Mucosa of stomach (tissue), 1 donor: ENCODE measurements at regions not wholly inside any gene's neighbourhood (a gene's known extent, or its start where the extent isn't known, plus 50 kb on each side); places are given as distances from the start of the nearest gene placed in this dataset.

Experiments used
- H3K27me3 ChIP-seq: one replicate; pipeline ENCODE4 v1.7.0; 2013; ENCODE audit warnings: mild to moderate bottlenecking, low read length; ENCODE audit not compliant: control insufficient read depth, insufficient read depth
- H3K36me3 ChIP-seq: one replicate; pipeline ENCODE4 v1.7.0; 2013; ENCODE audit warnings: low read length; ENCODE audit not compliant: control insufficient read depth, insufficient read depth
- H3K4me1 ChIP-seq: one replicate; pipeline ENCODE4 v1.7.0; 2013; ENCODE audit warnings: mild to moderate bottlenecking, low read length; ENCODE audit not compliant: control insufficient read depth, insufficient read depth
- H3K4me3 ChIP-seq: one replicate; pipeline ENCODE4 v1.7.0; 2013; ENCODE audit warnings: low read length
- H3K9ac ChIP-seq: one replicate; pipeline ENCODE4 v1.7.0; 2013; ENCODE audit warnings: mild to moderate bottlenecking, low read length, moderate library complexity
- H3K9me3 ChIP-seq: one replicate; pipeline ENCODE4 v1.7.0; 2013; ENCODE audit warnings: mild to moderate bottlenecking, low read length, moderate library complexity; ENCODE audit not compliant: control insufficient read depth
- donor health status: Pancreatic carcinoma.

DNA sequence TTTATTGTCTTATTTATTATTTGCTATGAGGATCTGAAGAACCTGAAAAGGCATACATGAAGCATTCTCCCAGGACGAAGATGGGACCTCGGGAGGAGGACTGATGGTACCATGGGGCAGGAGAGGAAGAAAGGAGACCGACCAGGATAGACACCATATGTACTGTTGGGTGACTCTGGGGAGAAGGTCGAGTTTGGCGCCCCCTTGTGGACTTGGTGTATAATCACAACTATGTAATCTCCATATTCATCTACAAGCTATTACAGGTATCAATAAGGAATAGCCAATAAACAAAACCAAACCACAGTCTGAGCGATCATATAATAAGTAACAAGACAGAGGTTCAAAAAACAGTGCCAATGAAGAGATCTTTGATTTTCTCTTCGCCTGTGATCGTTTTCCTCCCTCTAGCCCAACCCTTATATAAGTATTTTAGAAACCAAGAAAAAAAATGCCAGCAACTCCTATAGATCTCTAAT lies 139.1 kb downstream of the SPTSSA start:
- no peaks in the 10 kb centered on the region for H3K9me3 ChIP-seq
- H3K4me1 ChIP-seq = peaks cover 7% of the 10 kb centered on the region
- H3K27me3 ChIP-seq = no peaks in the 10 kb centered on the region
- H3K4me3 ChIP-seq = no peak overlapping the region
- H3K36me3 ChIP-seq = no peaks in the 10 kb centered on the region
- H3K9ac ChIP-seq = no peak overlapping the region

DNA sequence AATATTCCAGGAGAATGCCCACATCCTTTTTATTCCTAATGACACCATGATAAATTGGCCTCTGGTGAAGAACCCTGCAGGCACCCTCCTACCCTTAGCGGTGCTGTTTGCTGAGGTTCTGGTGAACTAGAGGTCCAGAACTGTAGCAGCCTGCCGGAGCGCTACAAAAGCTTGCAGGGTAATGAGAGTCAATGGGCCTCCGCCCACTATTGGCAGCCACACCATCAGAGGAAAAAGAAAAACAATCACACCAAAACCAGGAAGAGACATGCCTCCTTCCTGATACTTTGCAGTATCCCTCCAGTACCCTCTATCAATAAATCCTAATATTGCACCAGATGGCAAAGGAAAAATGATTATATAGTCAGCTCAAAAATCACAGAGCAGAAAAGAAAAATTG lies 142.9 kb downstream of the SPTSSA start:
- Histone ChIP-seq H3K4me1 (no peaks in the 10 kb centered on the region), H3K9me3 (no peaks in the 10 kb centered on the region), H3K9ac (no peak overlapping the region), H3K36me3 (no peaks in the 10 kb centered on the region), H3K4me3 (no peak overlapping the region), H3K27me3 (no peaks in the 10 kb centered on the region)

DNA sequence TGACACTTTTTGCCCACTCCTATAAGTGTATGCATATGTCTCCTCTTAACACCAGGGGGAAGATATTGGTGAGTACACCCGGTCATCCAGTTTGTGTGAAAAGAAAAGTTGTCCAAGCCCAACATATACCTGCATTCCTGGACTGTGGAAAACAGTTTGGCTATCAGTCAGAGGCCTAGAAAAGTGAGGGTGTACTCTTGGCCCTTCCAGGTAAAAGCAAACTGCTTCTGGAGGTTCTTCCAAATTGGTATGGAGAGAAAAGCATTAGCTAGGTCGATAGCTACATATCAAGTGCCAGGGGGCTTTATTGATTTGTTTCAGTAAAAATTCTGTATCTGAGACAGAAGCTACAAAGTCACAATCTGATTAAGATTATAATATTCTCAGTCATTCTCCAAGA lies 144.0 kb downstream of the SPTSSA start:
- Histone ChIP-seq H3K9ac (no peak overlapping the region), H3K36me3 (no peaks in the 10 kb centered on the region), H3K9me3 (no peaks in the 10 kb centered on the region), H3K4me3 (no peak overlapping the region), H3K27me3 (no peaks in the 10 kb centered on the region), H3K4me1 (no peaks in the 10 kb centered on the region)

DNA sequence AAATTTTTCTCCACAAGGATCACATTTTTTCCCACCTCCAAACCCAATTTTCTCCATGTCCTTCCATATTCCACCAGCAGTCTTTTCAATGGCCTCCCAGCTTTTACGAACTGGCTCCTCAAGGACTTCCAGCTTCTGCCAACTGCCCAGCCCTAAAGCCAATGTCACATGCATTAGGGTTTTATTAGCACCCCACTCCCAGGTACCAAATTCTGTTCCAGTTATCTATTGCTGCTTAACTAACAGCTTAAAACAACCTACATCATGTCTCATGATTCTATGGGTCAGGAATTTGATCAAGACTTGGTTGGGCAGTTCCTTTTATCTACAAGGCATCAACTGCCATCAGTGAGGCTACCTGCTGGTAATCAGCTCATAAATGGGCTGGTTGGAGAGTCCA lies 151.3 kb downstream of the SPTSSA start:
- H3K36me3 ChIP-seq = no peaks in the 10 kb centered on the region
- no peak overlapping the region for H3K9ac ChIP-seq
- no peaks in the 10 kb centered on the region for H3K4me1 ChIP-seq
- no peaks in the 10 kb centered on the region for H3K9me3 ChIP-seq
- no peak overlapping the region for H3K4me3 ChIP-seq
- no peaks in the 10 kb centered on the region for H3K27me3 ChIP-seq

DNA sequence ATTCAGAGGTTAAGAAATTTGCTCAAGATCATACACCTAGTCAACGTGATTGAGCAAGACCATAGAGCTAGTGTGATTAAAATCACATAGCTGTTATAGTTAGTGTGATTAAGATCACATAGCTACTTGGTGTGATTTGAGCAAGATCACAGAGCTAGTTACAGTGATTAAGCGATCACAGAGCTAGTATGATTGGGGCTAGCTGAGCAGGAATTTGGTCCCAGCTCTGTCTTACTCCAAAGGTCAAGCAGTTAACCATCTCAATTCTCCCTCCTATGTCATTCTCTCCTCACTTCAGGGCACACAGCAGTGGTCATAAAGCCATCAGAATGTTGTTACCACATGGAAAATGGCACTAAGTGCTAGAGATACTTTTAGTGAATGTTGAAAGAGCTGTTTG lies 158.2 kb downstream of the SPTSSA start:
- H3K4me3 ChIP-seq = no peak overlapping the region
- no peaks in the 10 kb centered on the region for H3K4me1 ChIP-seq
- no peak overlapping the region for H3K9ac ChIP-seq
- no peaks in the 10 kb centered on the region for H3K9me3 ChIP-seq
- no peaks in the 10 kb centered on the region for H3K27me3 ChIP-seq
- H3K36me3 ChIP-seq = no peaks in the 10 kb centered on the region

DNA sequence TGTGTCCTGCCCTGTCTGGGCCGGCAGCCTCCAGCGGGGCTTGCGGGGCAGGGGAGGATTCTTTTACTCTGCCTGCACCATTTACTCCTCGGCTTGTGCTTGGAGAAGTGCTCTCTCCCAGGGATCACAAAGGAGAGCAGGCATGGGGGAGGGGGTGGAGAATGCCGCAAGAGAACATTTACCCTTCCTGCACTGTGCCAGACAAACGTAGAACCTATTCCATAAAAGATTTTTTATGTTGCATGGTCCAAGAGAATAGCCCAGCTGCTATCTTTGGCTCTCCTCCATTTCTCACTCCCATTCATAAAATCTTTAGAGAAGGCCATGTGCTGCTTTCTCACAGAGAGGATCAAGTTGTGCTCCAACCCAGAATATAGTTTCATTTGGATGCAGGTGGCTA lies 159.4 kb downstream of the SPTSSA start:
- Histone ChIP-seq H3K4me3 (no peak overlapping the region), H3K9ac (no peak overlapping the region), H3K9me3 (no peaks in the 10 kb centered on the region), H3K4me1 (peaks cover 3% of the 10 kb centered on the region), H3K27me3 (no peaks in the 10 kb centered on the region), H3K36me3 (no peaks in the 10 kb centered on the region)

DNA sequence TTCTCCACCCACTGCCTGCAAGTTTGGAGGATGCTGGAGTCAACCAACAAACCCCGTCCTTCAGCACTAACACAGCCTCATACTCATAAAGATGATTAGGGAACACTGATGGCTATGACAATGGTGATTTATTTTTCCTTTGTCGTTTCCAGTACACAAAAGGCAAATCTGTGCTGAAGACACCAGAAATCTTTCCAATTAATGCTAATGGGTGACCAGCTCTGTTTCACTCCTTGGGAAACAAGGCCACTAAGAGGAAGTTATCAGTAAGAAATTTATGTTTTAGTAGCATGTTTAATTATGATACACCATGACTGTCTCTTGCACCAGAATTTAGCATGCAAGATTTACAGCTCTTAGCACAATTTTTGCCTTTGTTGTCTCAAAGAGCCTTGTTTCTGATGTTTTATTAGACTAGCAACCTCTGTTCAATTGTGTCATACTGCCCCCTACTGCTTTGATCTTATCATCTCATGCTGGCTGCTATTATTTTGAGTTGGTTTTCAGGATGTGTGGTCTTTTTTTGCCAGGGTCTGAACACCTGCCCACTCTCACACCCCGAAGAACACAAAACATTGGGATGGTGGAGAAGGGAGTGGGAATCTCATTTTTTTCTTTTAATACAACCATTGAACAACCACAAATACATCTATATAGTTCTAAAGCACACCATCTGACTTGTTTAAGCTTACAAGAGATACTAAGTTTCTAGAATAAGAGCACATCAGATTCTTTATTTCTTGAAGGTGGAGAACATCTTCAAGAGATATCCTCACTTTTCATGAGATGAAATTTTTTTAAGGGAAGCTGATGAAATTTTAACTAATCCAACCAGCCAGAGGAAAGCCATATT lies 160.9 kb downstream of the SPTSSA start:
- Histone ChIP-seq H3K27me3 (no peaks in the 10 kb centered on the region), H3K9ac (no peak overlapping the region), H3K4me3 (no peak overlapping the region), H3K36me3 (no peaks in the 10 kb centered on the region), H3K4me1 (peaks cover 4% of the 10 kb centered on the region), H3K9me3 (no peaks in the 10 kb centered on the region)

DNA sequence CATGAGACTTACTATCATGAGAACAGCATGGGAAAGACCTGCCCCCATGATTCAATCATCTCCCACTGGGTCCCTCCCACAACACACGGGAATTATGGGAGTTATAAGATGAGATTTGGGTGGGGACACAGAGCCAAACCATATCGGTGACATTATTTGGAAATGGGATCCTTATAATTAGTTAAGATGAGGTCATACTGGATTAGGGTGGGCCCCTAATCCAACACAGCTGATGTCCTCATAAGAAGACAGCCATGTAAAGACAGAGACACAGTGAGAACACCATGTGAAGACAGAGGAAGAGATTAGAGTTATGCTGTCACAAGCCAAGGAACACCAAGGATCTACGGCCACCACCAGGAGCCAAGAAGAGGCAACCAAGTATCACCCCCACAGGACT lies 161.7 kb downstream of the SPTSSA start:
- H3K4me1 ChIP-seq = peaks cover 4% of the 10 kb centered on the region
- H3K9ac ChIP-seq = no peak overlapping the region
- no peaks in the 10 kb centered on the region for H3K9me3 ChIP-seq
- H3K36me3 ChIP-seq = no peaks in the 10 kb centered on the region
- H3K27me3 ChIP-seq = no peaks in the 10 kb centered on the region
- no peak overlapping the region for H3K4me3 ChIP-seq

DNA sequence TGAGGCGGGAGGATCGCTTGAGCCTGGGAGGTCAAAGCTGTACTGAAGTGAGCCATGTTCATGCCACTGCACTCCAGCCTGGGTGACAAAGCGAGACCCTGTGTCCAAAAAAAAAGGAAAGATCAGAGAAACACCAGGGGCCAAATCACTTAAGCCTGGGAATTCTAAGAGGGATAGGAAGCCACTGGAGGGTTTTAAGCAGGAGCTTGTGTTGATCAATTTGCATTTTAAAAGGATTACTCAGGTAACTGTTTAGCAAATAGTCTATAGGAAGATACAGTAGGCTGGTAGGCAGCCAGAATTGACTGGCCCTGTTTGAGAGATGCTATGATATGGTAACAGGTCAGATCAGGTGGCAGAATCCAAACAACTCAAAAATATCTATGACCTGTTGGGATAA lies 162.7 kb downstream of the SPTSSA start:
- Histone ChIP-seq H3K36me3 (no peaks in the 10 kb centered on the region), H3K9ac (no peak overlapping the region), H3K9me3 (no peaks in the 10 kb centered on the region), H3K27me3 (no peaks in the 10 kb centered on the region), H3K4me3 (no peak overlapping the region), H3K4me1 (peaks cover 4% of the 10 kb centered on the region)

DNA sequence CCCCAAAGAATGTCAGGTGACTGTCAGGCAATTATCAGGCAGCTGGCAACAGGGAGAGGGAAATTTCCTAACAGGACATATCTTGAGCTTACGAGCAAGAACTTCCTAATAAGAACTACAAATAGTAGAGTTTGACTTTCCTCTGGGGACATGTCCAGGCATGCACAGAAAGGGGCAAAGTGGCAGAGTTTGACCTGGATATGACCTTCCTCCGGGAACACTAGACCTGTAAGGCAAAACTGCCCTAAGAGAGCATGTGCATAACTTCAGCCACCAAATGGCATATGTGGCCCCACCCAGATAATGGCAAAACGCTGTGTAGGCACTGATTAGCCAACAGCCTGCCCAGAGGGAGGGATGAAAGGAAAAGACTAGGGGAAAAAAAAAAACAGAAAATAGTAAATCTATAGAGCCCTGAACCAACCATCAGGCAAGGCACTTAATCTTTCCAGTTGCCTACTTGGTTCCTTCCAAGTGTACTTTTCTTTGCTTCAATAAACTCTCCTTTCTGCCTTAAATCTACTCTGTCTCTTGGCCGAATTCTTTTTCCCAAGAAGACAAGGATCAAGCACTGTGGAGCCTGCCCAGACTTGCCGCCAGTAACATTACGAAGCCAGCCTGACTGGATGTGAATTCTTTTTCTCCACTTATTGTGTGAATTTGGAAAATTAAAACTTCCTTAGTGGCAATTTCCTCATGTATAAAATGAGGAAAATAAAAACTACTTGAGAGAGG lies 164.1 kb downstream of the SPTSSA start:
- H3K36me3 ChIP-seq = no peaks in the 10 kb centered on the region
- no peak overlapping the region for H3K9ac ChIP-seq
- no peak overlapping the region for H3K4me3 ChIP-seq
- no peaks in the 10 kb centered on the region for H3K9me3 ChIP-seq
- H3K4me1 ChIP-seq = peaks cover 4% of the 10 kb centered on the region
- no peaks in the 10 kb centered on the region for H3K27me3 ChIP-seq

DNA sequence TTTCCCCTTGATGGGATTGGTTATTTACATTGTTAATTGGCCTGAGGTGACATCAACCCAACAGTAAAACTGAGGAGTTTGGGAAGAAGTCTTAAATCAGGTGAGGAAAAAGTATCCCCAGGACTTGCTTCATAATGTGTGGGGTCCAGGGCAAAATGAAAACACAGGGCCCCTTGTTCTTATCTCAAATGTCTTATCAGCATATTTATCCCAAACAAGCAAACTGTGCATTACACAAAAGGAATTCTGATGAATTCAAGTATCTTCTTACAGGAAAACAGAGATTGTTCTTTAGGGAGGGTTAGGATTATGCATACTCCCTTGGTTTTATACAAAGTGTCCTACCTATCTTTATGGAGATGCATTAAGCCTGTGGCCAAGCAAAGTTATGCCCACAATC lies 178.4 kb downstream of the SPTSSA start:
- no peak overlapping the region for H3K9ac ChIP-seq
- H3K9me3 ChIP-seq = no peaks in the 10 kb centered on the region
- no peaks in the 10 kb centered on the region for H3K4me1 ChIP-seq
- H3K27me3 ChIP-seq = no peaks in the 10 kb centered on the region
- no peaks in the 10 kb centered on the region for H3K36me3 ChIP-seq
- no peak overlapping the region for H3K4me3 ChIP-seq

DNA sequence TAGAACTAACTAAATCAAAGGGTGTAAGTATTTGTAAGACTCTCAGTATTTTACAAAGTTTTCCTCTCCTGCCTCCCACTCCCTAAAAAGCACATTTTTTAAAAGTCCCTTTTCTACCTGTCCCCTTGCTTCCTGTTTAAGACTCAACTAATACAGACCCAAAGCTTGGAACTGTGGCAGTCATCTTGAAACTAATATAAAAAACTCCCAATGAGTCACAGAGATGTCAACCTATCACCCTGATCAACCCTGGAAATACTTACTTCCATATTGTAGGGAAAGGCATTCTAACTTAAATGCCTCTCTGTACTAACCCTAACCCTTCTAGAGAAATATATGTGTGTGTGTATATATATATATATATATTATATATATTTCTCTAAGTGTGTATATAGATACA lies 184.8 kb downstream of the SPTSSA start:
- H3K27me3 ChIP-seq = no peaks in the 10 kb centered on the region
- no peak overlapping the region for H3K4me3 ChIP-seq
- H3K36me3 ChIP-seq = no peaks in the 10 kb centered on the region
- H3K9ac ChIP-seq = no peak overlapping the region
- no peaks in the 10 kb centered on the region for H3K4me1 ChIP-seq
- H3K9me3 ChIP-seq = no peaks in the 10 kb centered on the region
